Natural killer cell (primary cell): ENCODE measurements at regions not wholly inside any gene's neighbourhood (a gene's known extent, or its start where the extent isn't known, plus 50 kb on each side); places are given as distances from the start of the nearest gene placed in this dataset.

Experiments used
- ATAC-seq, 3 donors: fragments of 150-1000 bp in 2 of 3; fragments of 200-7000 bp in 1 of 3; cut with Tn5 transposase; 1 replicate in 1 of 3; 2 replicates in 2 of 3; pipeline ENCODE4 v1.10.0; 2021; ENCODE audit warnings: mild to moderate bottlenecking in 2 of 3, moderate library complexity in 2 of 3
- DNase-seq, 2 donors: peaks; one replicate each; pipeline versions ENCODE4 v3.0.0 to v3.0.0-alpha.2; 2013 to 2021; ENCODE audit warnings: mixed read lengths in 1 of 2
- H3K27ac ChIP-seq: one replicate; pipeline ENCODE4 v1.5.1; 2013; ENCODE audit warnings: mild to moderate bottlenecking, low read length
- H3K27me3 ChIP-seq: one replicate; pipeline ENCODE4 v1.6.1; 2013; ENCODE audit warnings: low read length; ENCODE audit not compliant: control insufficient read depth, insufficient read depth
- H3K36me3 ChIP-seq: one replicate; pipeline ENCODE4 v1.6.1; 2013; ENCODE audit warnings: low read length; ENCODE audit not compliant: control insufficient read depth, insufficient read depth
- H3K4me1 ChIP-seq: one replicate; pipeline ENCODE4 v1.6.1; 2013; ENCODE audit warnings: low read length; ENCODE audit not compliant: control insufficient read depth, insufficient read depth
- H3K4me3 ChIP-seq: one replicate; pipeline ENCODE4 v1.5.1; 2013; ENCODE audit warnings: low read length
- H3K9me3 ChIP-seq: one replicate; pipeline ENCODE4 v1.6.1; 2013; ENCODE audit warnings: low read length; ENCODE audit not compliant: control insufficient read depth, insufficient read depth
- H3K27ac Mint-ChIP-seq, 2 donors: one replicate each; pipeline ENCODE4 v1.8.0; 2022; ENCODE audit warnings: mild to moderate bottlenecking in 2 of 2, mixed read lengths in 2 of 2, moderate library complexity in 1 of 2
- H3K27me3 Mint-ChIP-seq, 2 donors: one replicate each; pipeline ENCODE4 v1.8.0; 2022; ENCODE audit warnings: low read depth in 2 of 2, mixed read lengths in 2 of 2
- H3K36me3 Mint-ChIP-seq: one replicate; pipeline ENCODE4 v1.8.0; 2022; ENCODE audit warnings: mixed read lengths
- H3K4me1 Mint-ChIP-seq, 2 donors: one replicate each; pipeline ENCODE4 v1.8.0; 2022; ENCODE audit warnings: mixed read lengths in 2 of 2
- H3K4me3 Mint-ChIP-seq: one replicate; pipeline ENCODE4 v1.8.0; 2022; ENCODE audit warnings: mild to moderate bottlenecking, moderate library complexity, mixed read lengths
- H3K9me3 Mint-ChIP-seq, 2 donors: one replicate each; pipeline ENCODE4 v1.8.0; 2022; ENCODE audit warnings: mixed read lengths in 2 of 2
- CTCF ChIP-seq: fragments of 200-600 bp; IDR thresholded peaks from one replicate; pipeline ENCODE4 v1.8.0; 2022; ENCODE audit warnings: antibody characterized with exemption
- WGBS: methylation state at CpG from one replicate; pipeline ENCODE4 v1.1.7; 2013; ENCODE audit warnings: missing lambda C conversion rate; ENCODE audit not compliant: insufficient coverage; 5-methylcytosine and 5-hydroxymethylcytosine counted together
- intact Hi-C: fragments of 100-400 bp; cut with micrococcal nuclease; formaldehyde crosslinking; loops from one replicate; pipeline ENCODE4 v1.14.2; 2022

GRCh38 chr13:32947411-32948276, 68.6 kb upstream of the KL start:
- Histone ChIP-seq H3K9me3 (no peaks in the 10 kb centered on the region), H3K4me1 (no peaks in the 10 kb centered on the region), H3K4me3 (no peak overlapping the region), H3K36me3 (no peaks in the 10 kb centered on the region), H3K27ac (no peak overlapping the region), H3K27me3 (no peaks in the 10 kb centered on the region)
- intact Hi-C loops = no loop called here
- Mint-ChIP-seq H3K27ac (no peak overlapping the region), H3K9me3 (peaks cover 0 to 7% of the 10 kb centered on the region in 2 donors), H3K4me3 (no peak overlapping the region), H3K27me3 (no peaks in the 10 kb centered on the region), H3K36me3 (no peaks in the 10 kb centered on the region), H3K4me1 (no peaks in the 10 kb centered on the region)
- no peak for TF ChIP-seq CTCF
- ATAC-seq = no peak
- WGBS = 98% methylated on average over 8 of the region's 8 CpGs
- DNase-seq = no peak

- Histone ChIP-seq H3K4me3 (no peak overlapping the region), H3K27ac (no peak overlapping the region), H3K27me3 (no peaks in the 10 kb centered on the region), H3K9me3 (no peaks in the 10 kb centered on the region), H3K4me1 (no peaks in the 10 kb centered on the region), H3K36me3 (no peaks in the 10 kb centered on the region)
- no peak for TF ChIP-seq CTCF
- Mint-ChIP-seq H3K27me3 (no peaks in the 10 kb centered on the region), H3K27ac (no peak overlapping the region), H3K9me3 (peaks cover 0 to 6% of the 10 kb centered on the region in 2 donors), H3K4me1 (no peaks in the 10 kb centered on the region), H3K36me3 (no peaks in the 10 kb centered on the region), H3K4me3 (no peak overlapping the region)
- DNase-seq (no peak), ATAC-seq (no peak)
- intact Hi-C loops = no loop called here
- 43% methylated on average over 2 of the region's 2 CpGs for WGBS
Observed at GRCh38 chr13:32949820-32950219, 66.4 kb upstream of the KL start.

- H3K9me3 Mint-ChIP-seq = no peaks in the 10 kb centered on the region
- Histone ChIP-seq H3K4me3 (no peak overlapping the region), H3K27ac (no peak overlapping the region), H3K27me3 (no peaks in the 10 kb centered on the region), H3K4me1 (no peaks in the 10 kb centered on the region), H3K36me3 (no peaks in the 10 kb centered on the region), H3K9me3 (no peaks in the 10 kb centered on the region)
- no peak overlapping the region for H3K27ac Mint-ChIP-seq
- WGBS = 100% methylated on average over 1 of the region's 1 CpG
- no peak overlapping the region for H3K4me3 Mint-ChIP-seq
- no peak for ATAC-seq
- H3K36me3 Mint-ChIP-seq = no peaks in the 10 kb centered on the region
- no peak for TF ChIP-seq CTCF
- H3K27me3 Mint-ChIP-seq = no peaks in the 10 kb centered on the region
- intact Hi-C loops = no loop called here
- DNase-seq = no peak
- H3K4me1 Mint-ChIP-seq = no peaks in the 10 kb centered on the region
Observed at GRCh38 chr13:32951580-32951979, 64.6 kb upstream of the KL start.
